HG02642 (cell line): ENCODE measurements at regions not wholly inside any gene's neighbourhood (a gene's known extent, or its start where the extent isn't known, plus 50 kb on each side); places are given as distances from the start of the nearest gene placed in this dataset.

Experiments used
- ATAC-seq: cut with Tn5 transposase; IDR thresholded peaks from one replicate; pipeline ENCODE4 v1.9.1; 2021; ENCODE audit warnings: mild to moderate bottlenecking; ENCODE audit not compliant: unreplicated experiment, poor library complexity

GRCh38 chr20:6882561-6883291 is 115.2 kb downstream of the BMP2 start:
- no peak for ATAC-seq

GRCh38 chr20:6884114-6884513 is 116.6 kb downstream of the BMP2 start:
- ATAC-seq, result no peak

- ATAC-seq, result no peak
Observed at GRCh38 chr20:6886065-6886729, 118.7 kb downstream of the BMP2 start.

- no peak for ATAC-seq
Observed at GRCh38 chr20:6887966-6888365, 120.5 kb downstream of the BMP2 start.

- no peak for ATAC-seq
Observed at GRCh38 chr20:6888736-6889395, 121.4 kb downstream of the BMP2 start.

- no peak for ATAC-seq
Observed at GRCh38 chr20:6892724-6893123, 125.2 kb downstream of the BMP2 start.

GRCh38 chr20:6898928-6899327 is 131.4 kb downstream of the BMP2 start:
- ATAC-seq, result no peak

GRCh38 chr20:6906871-6907270 is 139.4 kb downstream of the BMP2 start:
- ATAC-seq, result no peak

GRCh38 chr20:6908673-6909072 is 141.2 kb downstream of the BMP2 start:
- ATAC-seq, result no peak

GRCh38 chr20:6909608-6910007 is 142.1 kb downstream of the BMP2 start:
- no peak for ATAC-seq

GRCh38 chr20:6914986-6915385 is 147.5 kb downstream of the BMP2 start:
- no peak for ATAC-seq

GRCh38 chr20:6916938-6917337 is 149.5 kb downstream of the BMP2 start:
- no peak for ATAC-seq

- ATAC-seq, result no peak
Observed at GRCh38 chr20:6919792-6920468, 152.4 kb downstream of the BMP2 start.

- ATAC-seq, result no peak
Observed at GRCh38 chr20:6920991-6921613, 153.6 kb downstream of the BMP2 start.

GRCh38 chr20:6921717-6922386 is 154.4 kb downstream of the BMP2 start:
- ATAC-seq, result no peak

GRCh38 chr20:6924681-6925080 is 157.2 kb downstream of the BMP2 start:
- ATAC-seq, result no peak

- ATAC-seq, result no peak
Observed at GRCh38 chr20:6925744-6926278, 158.3 kb downstream of the BMP2 start.

GRCh38 chr20:6940048-6940447 is 172.6 kb downstream of the BMP2 start:
- ATAC-seq, result no peak

- no peak for ATAC-seq
Observed at GRCh38 chr20:6940876-6941275, 173.4 kb downstream of the BMP2 start.

- no peak for ATAC-seq
Observed at GRCh38 chr20:6941571-6941970, 174.1 kb downstream of the BMP2 start.
